HEK293T (cell line): ENCODE measurements at regions not wholly inside any gene's neighbourhood (a gene's known extent, or its start where the extent isn't known, plus 50 kb on each side); places are given as distances from the start of the nearest gene placed in this dataset.

ENCODE experiments used
- CTCF ChIA-PET: fragments of 350-600 bp; formaldehyde crosslinking; extraction: SDS; loops from one replicate; lab custom pipeline; 2021; ENCODE audit warnings: antibody characterized with exemption, inconsistent platforms; lab: Yijun Ruan, JAX
- POLR2A ChIA-PET: fragments of 350-600 bp; formaldehyde crosslinking; extraction: SDS; loops from one replicate; lab custom pipeline; 2020; ENCODE audit warnings: antibody characterized with exemption, inconsistent platforms; lab: Yijun Ruan, JAX
- DNase-seq: peaks from one replicate; pipeline ENCODE4 v3.0.0; 2012; ENCODE audit warnings: mixed read lengths; ENCODE audit errors: extremely low spot score
- ARNT ChIP-seq: fragments of 450-650 bp; IDR thresholded peaks from 2 replicates; pipeline ENCODE4 v1.6.1; 2017; ENCODE audit warnings: mild to moderate bottlenecking
- BHLHE40 ChIP-seq: fragments of 450-650 bp; IDR thresholded peaks from 2 replicates; pipeline ENCODE4 v1.6.1; 2016; ENCODE audit warnings: mild to moderate bottlenecking, moderate library complexity, borderline replicate concordance
- CTBP1 ChIP-seq: fragments of 450-650 bp; IDR thresholded peaks from 2 replicates; pipeline ENCODE4 v1.6.1; 2016; ENCODE audit warnings: borderline replicate concordance
- ELF4 ChIP-seq: fragments of 450-650 bp; IDR thresholded peaks from 2 replicates; pipeline ENCODE4 v1.6.1; 2017; ENCODE audit warnings: antibody characterized with exemption
- FOXA1 ChIP-seq: fragments of 450-650 bp; IDR thresholded peaks from 2 replicates; pipeline ENCODE4 v1.6.1; 2016; ENCODE audit warnings: mild to moderate bottlenecking
- FOXK2 ChIP-seq: fragments of 450-650 bp; IDR thresholded peaks from 2 replicates; pipeline ENCODE4 v1.6.1; 2016; ENCODE audit warnings: mild to moderate bottlenecking
- FOXM1 ChIP-seq: fragments of 450-650 bp; IDR thresholded peaks from 2 replicates; pipeline ENCODE4 v1.6.1; 2017; ENCODE audit warnings: mild to moderate bottlenecking, borderline replicate concordance
- HDGF ChIP-seq: fragments of 450-650 bp; IDR thresholded peaks from 2 replicates; pipeline ENCODE4 v1.6.1; 2017; ENCODE audit warnings: antibody characterized with exemption, borderline replicate concordance
- L3MBTL2 ChIP-seq: fragments of 450-650 bp; conservative IDR thresholded peaks from 2 replicates; pipeline ENCODE4 v1.6.1; 2016; ENCODE audit warnings: mild to moderate bottlenecking
- LEF1 ChIP-seq: fragments of 450-650 bp; IDR thresholded peaks from 2 replicates; pipeline ENCODE4 v1.6.1; 2017; ENCODE audit warnings: mild to moderate bottlenecking, borderline replicate concordance
- NFRKB ChIP-seq: fragments of 450-650 bp; IDR thresholded peaks from 2 replicates; pipeline ENCODE4 v1.6.1; 2016; ENCODE audit warnings: mild to moderate bottlenecking, moderate library complexity
- SP1 ChIP-seq: fragments of 450-650 bp; IDR thresholded peaks from 2 replicates; pipeline ENCODE4 v1.6.1; 2017
- SUZ12 ChIP-seq: fragments of 450-650 bp; IDR thresholded peaks from 2 replicates; pipeline ENCODE4 v1.6.1; 2016; ENCODE audit warnings: mild to moderate bottlenecking
- TARDBP ChIP-seq: fragments of 450-650 bp; IDR thresholded peaks from 2 replicates; pipeline ENCODE4 v1.6.1; 2016
- ZNF384 ChIP-seq: fragments of 450-650 bp; IDR thresholded peaks from 2 replicates; pipeline ENCODE4 v1.6.1; 2016
- TF ChIP-seq, protein P1 (sequence below): fragments of 450-650 bp; IDR thresholded peaks from 2 replicates; pipeline ENCODE4 v1.6.1; 2016

DNA sequence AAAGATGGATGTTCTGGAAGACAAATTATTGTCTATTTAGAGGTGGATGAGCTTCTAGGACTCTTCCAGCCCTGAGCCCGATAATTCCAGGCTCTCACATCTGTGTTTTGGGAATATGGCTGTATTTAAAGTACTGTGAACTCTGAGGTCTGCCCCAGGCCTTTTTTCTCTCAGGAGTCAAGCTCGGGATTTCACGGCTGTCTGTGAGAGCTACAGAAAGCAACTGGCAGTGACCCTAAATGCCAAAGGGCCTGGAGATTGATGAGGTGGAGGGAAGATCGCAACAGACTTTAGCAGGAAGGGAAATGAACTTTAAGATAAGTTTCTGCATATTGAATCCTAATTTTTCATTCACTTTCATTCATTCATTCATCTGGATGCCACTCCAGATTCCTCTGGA lies 51.0 kb upstream of the COL13A1 start:
- TF ChIP-seq HDGF (no peak), NFRKB (no peak), ELF4 (no peak), FOXM1 (no peak), ZNF384 (no peak), SP1 (no peak), CTBP1 (no peak), TARDBP (no peak), ARNT (no peak), SUZ12 (no peak), FOXK2 (no peak), FOXA1 (no peak), LEF1 (no peak), BHLHE40 (no peak), L3MBTL2 (no peak)
- TF ChIP-seq, protein P1, sequence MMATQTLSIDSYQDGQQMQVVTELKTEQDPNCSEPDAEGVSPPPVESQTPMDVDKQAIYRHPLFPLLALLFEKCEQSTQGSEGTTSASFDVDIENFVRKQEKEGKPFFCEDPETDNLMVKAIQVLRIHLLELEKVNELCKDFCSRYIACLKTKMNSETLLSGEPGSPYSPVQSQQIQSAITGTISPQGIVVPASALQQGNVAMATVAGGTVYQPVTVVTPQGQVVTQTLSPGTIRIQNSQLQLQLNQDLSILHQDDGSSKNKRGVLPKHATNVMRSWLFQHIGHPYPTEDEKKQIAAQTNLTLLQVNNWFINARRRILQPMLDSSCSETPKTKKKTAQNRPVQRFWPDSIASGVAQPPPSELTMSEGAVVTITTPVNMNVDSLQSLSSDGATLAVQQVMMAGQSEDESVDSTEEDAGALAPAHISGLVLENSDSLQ: no peak
- no peak for DNase-seq
- ChIA-PET POLR2A (no interaction called here), CTCF (no interaction called here)

DNA sequence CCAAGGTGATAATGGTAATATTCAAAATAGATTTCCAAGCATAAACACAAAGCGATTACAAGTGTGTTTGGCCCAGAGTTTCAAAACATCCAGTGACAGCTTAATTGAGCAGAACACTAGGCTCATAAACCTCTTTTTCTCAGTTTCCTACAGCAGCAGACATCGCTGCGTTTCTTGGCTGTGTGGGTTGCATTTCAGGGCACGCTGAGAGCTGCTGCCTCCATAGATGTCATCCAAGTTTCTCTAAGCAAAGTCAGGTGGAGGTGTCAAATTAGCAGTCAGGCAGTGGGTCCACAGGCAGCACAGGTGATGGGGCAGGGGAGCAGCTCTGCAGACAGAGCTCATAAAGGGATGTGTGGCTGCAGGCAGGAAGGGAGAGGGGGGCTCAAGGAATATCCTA lies 50.5 kb upstream of the COL13A1 start:
- ChIA-PET CTCF (no interaction called here), POLR2A (no interaction called here)
- no peak for TF ChIP-seq LEF1
- TF ChIP-seq ARNT: no peak
- TF ChIP-seq, protein P1: no peak
- TF ChIP-seq FOXM1: no peak
- no peak for TF ChIP-seq SUZ12
- no peak for TF ChIP-seq FOXK2
- TF ChIP-seq ZNF384: no peak
- TF ChIP-seq FOXA1: no peak
- no peak for TF ChIP-seq ELF4
- no peak for TF ChIP-seq CTBP1
- no peak for TF ChIP-seq BHLHE40
- no peak for TF ChIP-seq NFRKB
- no peak for TF ChIP-seq TARDBP
- no peak for TF ChIP-seq L3MBTL2
- no peak for TF ChIP-seq HDGF
- TF ChIP-seq SP1: no peak
- DNase-seq: no peak
